ENCODE measurements at regions not wholly inside any gene's neighbourhood (a gene's known extent, or its start where the extent isn't known, plus 50 kb on each side); places are given as distances from the start of the nearest gene placed in this dataset.

DNA sequence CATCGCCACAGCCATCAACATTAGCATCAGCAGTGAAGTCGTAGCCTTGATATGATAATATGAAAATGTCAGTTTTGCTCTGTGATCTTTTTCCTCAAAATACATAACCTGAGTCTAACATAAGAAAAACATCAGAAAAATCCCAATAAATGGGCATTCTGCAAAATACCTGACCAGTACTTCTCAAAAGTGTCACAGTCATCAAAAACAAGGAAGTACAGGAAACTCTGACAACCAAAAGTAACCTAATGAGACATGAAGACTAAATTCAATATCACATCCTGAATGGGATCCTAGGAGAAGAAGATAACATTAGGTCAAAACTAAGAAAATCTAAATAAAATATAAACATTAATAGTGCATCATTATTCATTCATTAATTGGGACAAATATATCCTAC is 1731.0 kb downstream of the SUCLG1 start:
- Mint-ChIP-seq H3K27me3 (no peaks in the 10 kb centered on the region), H3K27ac (no peak overlapping the region), H3K9me3 (peaks cover 13% of the 10 kb centered on the region), H3K4me3 (no peak overlapping the region), H3K36me3 (ENCODE audit: low read depth) (no peaks in the 10 kb centered on the region), H3K4me1 (ENCODE audit: low read depth) (no peaks in the 10 kb centered on the region)
- no peaks in the 10 kb centered on the region for H3K4me1 ChIP-seq (ENCODE audit: insufficient read depth, low read length)
- no peak for DNase-seq
- no peak overlapping the region for H3K4me3 ChIP-seq (ENCODE audit: low read length)
- no peak overlapping the region for H3K27ac ChIP-seq (ENCODE audit: low read depth in 1 of 2, low read length in 2 of 2)
- no peaks in the 10 kb centered on the region for H3K36me3 ChIP-seq (ENCODE audit: insufficient read depth, low read length)
- intact Hi-C loops (cut with DNase I, micrococcal nuclease), result no loop called here
- CTCF ChIA-PET, result no interaction called here
- POLR2A ChIA-PET, result no interaction called here
- peaks cover under 1 to 7% of the 10 kb centered on the region in 2 experiments for H3K9me3 ChIP-seq (ENCODE audit: control insufficient read depth in 1 of 2, insufficient read depth in 1 of 2, low read length in 2 of 2)
- H3K27me3 ChIP-seq (ENCODE audit: control insufficient read depth in 1 of 2, insufficient read depth in 2 of 2, low read length in 2 of 2), result no peaks in the 10 kb centered on the region
- TF ChIP-seq, protein P1, sequence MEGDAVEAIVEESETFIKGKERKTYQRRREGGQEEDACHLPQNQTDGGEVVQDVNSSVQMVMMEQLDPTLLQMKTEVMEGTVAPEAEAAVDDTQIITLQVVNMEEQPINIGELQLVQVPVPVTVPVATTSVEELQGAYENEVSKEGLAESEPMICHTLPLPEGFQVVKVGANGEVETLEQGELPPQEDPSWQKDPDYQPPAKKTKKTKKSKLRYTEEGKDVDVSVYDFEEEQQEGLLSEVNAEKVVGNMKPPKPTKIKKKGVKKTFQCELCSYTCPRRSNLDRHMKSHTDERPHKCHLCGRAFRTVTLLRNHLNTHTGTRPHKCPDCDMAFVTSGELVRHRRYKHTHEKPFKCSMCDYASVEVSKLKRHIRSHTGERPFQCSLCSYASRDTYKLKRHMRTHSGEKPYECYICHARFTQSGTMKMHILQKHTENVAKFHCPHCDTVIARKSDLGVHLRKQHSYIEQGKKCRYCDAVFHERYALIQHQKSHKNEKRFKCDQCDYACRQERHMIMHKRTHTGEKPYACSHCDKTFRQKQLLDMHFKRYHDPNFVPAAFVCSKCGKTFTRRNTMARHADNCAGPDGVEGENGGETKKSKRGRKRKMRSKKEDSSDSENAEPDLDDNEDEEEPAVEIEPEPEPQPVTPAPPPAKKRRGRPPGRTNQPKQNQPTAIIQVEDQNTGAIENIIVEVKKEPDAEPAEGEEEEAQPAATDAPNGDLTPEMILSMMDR (IDR thresholded peaks at IDR 0.05), result no peak
- no peak for ATAC-seq (ENCODE audit: poor library complexity)

- H3K4me3 ChIP-seq (ENCODE audit: low read length), result no peak overlapping the region
- no peak for DNase-seq
- no peaks in the 10 kb centered on the region for H3K36me3 Mint-ChIP-seq (ENCODE audit: low read depth)
- H3K27me3 ChIP-seq (ENCODE audit: control insufficient read depth in 1 of 2, insufficient read depth in 2 of 2, low read length in 2 of 2), result no peaks in the 10 kb centered on the region
- H3K4me3 Mint-ChIP-seq, result no peak overlapping the region
- ChIA-PET POLR2A (no interaction called here), CTCF (no interaction called here)
- H3K9me3 ChIP-seq (ENCODE audit: control insufficient read depth in 1 of 2, insufficient read depth in 1 of 2, low read length in 2 of 2), result peaks cover 0 to 4% of the 10 kb centered on the region in 2 experiments
- ATAC-seq (ENCODE audit: poor library complexity), result no peak
- H3K27me3 Mint-ChIP-seq, result no peaks in the 10 kb centered on the region
- no peaks in the 10 kb centered on the region for H3K36me3 ChIP-seq (ENCODE audit: insufficient read depth, low read length)
- peaks cover 5% of the 10 kb centered on the region for H3K9me3 Mint-ChIP-seq
- no peak overlapping the region for H3K27ac Mint-ChIP-seq
- H3K4me1 Mint-ChIP-seq (ENCODE audit: low read depth), result no peaks in the 10 kb centered on the region
- H3K4me1 ChIP-seq (ENCODE audit: insufficient read depth, low read length), result no peaks in the 10 kb centered on the region
- intact Hi-C loops (cut with DNase I, micrococcal nuclease), result no loop called here
- TF ChIP-seq, protein P1 (IDR thresholded peaks at IDR 0.05), result no peak
- no peak overlapping the region for H3K27ac ChIP-seq (ENCODE audit: low read depth in 1 of 2, low read length in 2 of 2)
Observed at GRCh38 chr2:82708681-82709080, 1750.4 kb downstream of the SUCLG1 start.

GRCh38 chr2:82697231-82697630 is 1761.8 kb downstream of the SUCLG1 start:
- Histone ChIP-seq H3K27ac (ENCODE audit: low read depth in 1 of 2, low read length in 2 of 2) (no peak overlapping the region), H3K4me3 (ENCODE audit: low read length) (no peak overlapping the region), H3K36me3 (ENCODE audit: insufficient read depth, low read length) (no peaks in the 10 kb centered on the region), H3K4me1 (ENCODE audit: insufficient read depth, low read length) (no peaks in the 10 kb centered on the region), H3K9me3 (ENCODE audit: control insufficient read depth in 1 of 2, insufficient read depth in 1 of 2, low read length in 2 of 2) (no peaks in the 10 kb centered on the region), H3K27me3 (ENCODE audit: control insufficient read depth in 1 of 2, insufficient read depth in 2 of 2, low read length in 2 of 2) (no peaks in the 10 kb centered on the region)
- ATAC-seq (ENCODE audit: poor library complexity), result no peak
- no peak overlapping the region for H3K27ac Mint-ChIP-seq
- ChIA-PET POLR2A (no interaction called here), CTCF (no interaction called here)
- no peaks in the 10 kb centered on the region for H3K27me3 Mint-ChIP-seq
- intact Hi-C loops (cut with DNase I, micrococcal nuclease), result no loop called here
- H3K4me1 Mint-ChIP-seq (ENCODE audit: low read depth), result no peaks in the 10 kb centered on the region
- TF ChIP-seq, protein P1 (IDR thresholded peaks at IDR 0.05), result no peak
- peaks cover 13% of the 10 kb centered on the region for H3K9me3 Mint-ChIP-seq
- H3K36me3 Mint-ChIP-seq (ENCODE audit: low read depth), result no peaks in the 10 kb centered on the region
- no peak for DNase-seq
- no peak overlapping the region for H3K4me3 Mint-ChIP-seq
